OCI-LY1 (cell line): ENCODE measurements at regions not wholly inside any gene's neighbourhood (a gene's known extent, or its start where the extent isn't known, plus 50 kb on each side); places are given as distances from the start of the nearest gene placed in this dataset.

Experiments
- H2AFZ ChIP-seq: fragments of 200-600 bp; sonication (generic), shearing (Covaris generic); 2 replicates; pipeline ENCODE4 v1.6.0; 2014; ENCODE audit warnings: antibody characterized with exemption, mild to moderate bottlenecking, low read length
- H3F3A ChIP-seq: fragments of 200-600 bp; sonication (generic), shearing (Covaris generic); 2 replicates; pipeline ENCODE4 v1.6.0; 2014; ENCODE audit warnings: mild to moderate bottlenecking, antibody characterized with exemption, low read length, moderate library complexity; ENCODE audit not compliant: insufficient read depth
- H3K27ac ChIP-seq: fragments of 200-600 bp; sonication (generic); 2 replicates; pipeline ENCODE4 v1.5.1; 2014; ENCODE audit warnings: low read length, mixed run types, mild to moderate bottlenecking, low read depth; ENCODE audit not compliant: poor library complexity, severe bottlenecking
- H3K27me3 ChIP-seq: fragments of 200-600 bp; sonication (generic); 2 replicates; pipeline ENCODE4 v1.6.0; 2014; ENCODE audit warnings: antibody characterized with exemption, mild to moderate bottlenecking, low read length, moderate library complexity; ENCODE audit not compliant: insufficient read depth
- H3K36me3 ChIP-seq: fragments of 200-600 bp; sonication (generic); 2 replicates; pipeline ENCODE4 v1.6.1; 2014; ENCODE audit warnings: mild to moderate bottlenecking, antibody characterized with exemption, low read length, moderate library complexity, mixed read lengths; ENCODE audit not compliant: insufficient read depth
- H3K4me1 ChIP-seq: fragments of 200-600 bp; sonication (generic); 2 replicates; pipeline ENCODE4 v1.5.1; 2014; ENCODE audit warnings: mild to moderate bottlenecking, low read length, moderate library complexity; ENCODE audit not compliant: insufficient read depth, severe bottlenecking
- H3K4me2 ChIP-seq: fragments of 200-600 bp; sonication (generic), shearing (Covaris generic); 2 replicates; pipeline ENCODE4 v1.6.1; 2014; ENCODE audit warnings: low read length
- H3K4me3 ChIP-seq: fragments of 200-600 bp; sonication (generic); 2 replicates; pipeline ENCODE4 v1.5.1; 2014; ENCODE audit warnings: low read length, low read depth, mild to moderate bottlenecking, mixed read lengths; ENCODE audit not compliant: poor library complexity, severe bottlenecking
- H3K79me2 ChIP-seq: fragments of 200-600 bp; shearing (Covaris generic); 2 replicates; pipeline ENCODE4 v1.6.1; 2016; ENCODE audit warnings: mixed run types, low read length, mixed read lengths; ENCODE audit not compliant: insufficient read depth
- H3K9ac ChIP-seq: fragments of 200-600 bp; sonication (generic), shearing (Covaris generic); 2 replicates; pipeline ENCODE4 v1.6.1; 2014; ENCODE audit warnings: mild to moderate bottlenecking, low read length, mixed read lengths
- H3K9me2 ChIP-seq: fragments of 200-600 bp; sonication (generic), shearing (Covaris generic); 2 replicates; pipeline ENCODE4 v1.6.1; 2014; ENCODE audit warnings: low read depth, mild to moderate bottlenecking, low read length, mixed read lengths
- H3K9me3 ChIP-seq: fragments of 200-600 bp; shearing (Covaris generic); 2 replicates; pipeline ENCODE4 v1.6.1; 2014; ENCODE audit warnings: low read length, mixed read lengths
- H4K20me1 ChIP-seq: fragments of 200-600 bp; sonication (generic), shearing (Covaris generic); 2 replicates; pipeline ENCODE4 v1.6.0; 2016; ENCODE audit warnings: mild to moderate bottlenecking, low read length; ENCODE audit not compliant: insufficient read depth
- CTCF ChIP-seq: fragments of 200-600 bp; sonication (generic), shearing (Covaris generic); IDR thresholded peaks from 2 replicates; pipeline ENCODE4 v1.5.1; 2017; ENCODE audit warnings: mild to moderate bottlenecking, antibody characterized with exemption, low read length, moderate library complexity, mixed read lengths
- EZH2 ChIP-seq: fragments of 200-600 bp; sonication (generic), shearing (Covaris generic); IDR thresholded peaks from 2 replicates; pipeline ENCODE4 v1.8.0; 2017; ENCODE audit warnings: borderline replicate concordance, mixed run types, mild to moderate bottlenecking, antibody characterized with exemption, low read length, moderate library complexity, mixed read lengths

DNA sequence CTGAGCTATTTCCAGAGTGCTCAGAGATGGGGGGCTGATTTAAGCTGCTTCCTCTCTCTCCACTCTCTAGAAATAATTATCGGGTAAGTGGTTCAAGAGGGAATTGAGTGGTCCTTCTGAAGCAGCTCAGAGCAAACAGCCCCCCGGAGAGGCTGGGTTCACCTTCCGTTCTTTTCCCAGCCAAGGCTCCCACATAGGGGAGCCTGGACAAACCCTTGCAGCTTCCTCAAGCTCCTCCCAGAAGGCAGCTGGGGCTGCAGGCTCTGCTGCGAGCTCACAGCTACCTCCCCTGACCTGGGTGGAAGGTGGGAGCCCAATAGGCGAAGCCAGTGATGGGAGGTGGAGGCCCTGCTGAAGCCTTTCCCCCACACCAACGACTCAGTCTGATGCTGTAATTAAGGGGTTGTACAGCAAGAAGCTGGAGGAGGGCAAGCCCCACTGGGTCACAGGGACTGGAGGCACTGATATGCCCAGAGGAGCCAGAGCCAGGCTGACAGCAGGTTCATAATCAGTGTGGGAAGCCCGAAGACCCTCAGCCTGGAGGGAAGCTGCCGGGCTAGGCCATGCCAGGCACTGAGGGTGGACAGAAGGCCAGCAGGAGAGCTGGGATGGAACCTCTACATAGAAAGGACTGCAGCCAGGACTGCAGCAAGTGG is 52.4 kb downstream of the ARL6IP4 start:
- H3K27ac ChIP-seq = no peak overlapping the region
- no peak overlapping the region for H3K4me2 ChIP-seq

More for the DNA sequence above, 52.4 kb downstream of the ARL6IP4 start:
- Histone ChIP-seq H3F3A (no peaks in the 10 kb centered on the region), H3K27me3 (no peaks in the 10 kb centered on the region), H3K9me2 (no peaks in the 10 kb centered on the region), H3K36me3 (peaks cover 72% of the 10 kb centered on the region), H3K79me2 (no peaks in the 10 kb centered on the region), H3K9me3 (no peaks in the 10 kb centered on the region), H3K4me1 (peaks cover 4% of the 10 kb centered on the region), H4K20me1 (no peaks in the 10 kb centered on the region), H3K4me3 (no peak overlapping the region), H2AFZ (no peak overlapping the region), H3K9ac (no peak overlapping the region)
- TF ChIP-seq CTCF (no peak), EZH2 (no peak)
